ENCODE measurements at regions not wholly inside any gene's neighbourhood (a gene's known extent, or its start where the extent isn't known, plus 50 kb on each side); places are given as distances from the start of the nearest gene placed in this dataset.

GRCh38 chr4:96676754-96677435 lies 837.0 kb downstream of the PDHA2 start:
- TF ChIP-seq USF1 (IDR thresholded peaks at IDR 0.05) (no peak), REST (IDR thresholded peaks at IDR 0.05; ENCODE audit: low read depth) (no peak), TEAD4 (IDR thresholded peaks at IDR 0.05) (no peak), TCF12 (IDR thresholded peaks at IDR 0.05; ENCODE audit: low read depth) (no peak), YY1 (IDR thresholded peaks at IDR 0.05; ENCODE audit: low read depth) (no peak)

Data from Ishikawa (cell line).